Right renal cortex interstitium (tissue), 3 donors: ENCODE measurements at regions not wholly inside any gene's neighbourhood (a gene's known extent, or its start where the extent isn't known, plus 50 kb on each side); places are given as distances from the start of the nearest gene placed in this dataset.
"Not testable (repeated sequence)": the region's sequence is repeated elsewhere in the genome, so short reads cannot be mapped to it uniquely, and the experiment has no call there.

Source experiments
- DNase-seq, 3 donors: peaks; one replicate each; pipeline ENCODE4 v3.0.0-alpha.2; 2013; ENCODE audit warnings: low read depth in 3 of 3, low spot score in 2 of 3

DNA sequence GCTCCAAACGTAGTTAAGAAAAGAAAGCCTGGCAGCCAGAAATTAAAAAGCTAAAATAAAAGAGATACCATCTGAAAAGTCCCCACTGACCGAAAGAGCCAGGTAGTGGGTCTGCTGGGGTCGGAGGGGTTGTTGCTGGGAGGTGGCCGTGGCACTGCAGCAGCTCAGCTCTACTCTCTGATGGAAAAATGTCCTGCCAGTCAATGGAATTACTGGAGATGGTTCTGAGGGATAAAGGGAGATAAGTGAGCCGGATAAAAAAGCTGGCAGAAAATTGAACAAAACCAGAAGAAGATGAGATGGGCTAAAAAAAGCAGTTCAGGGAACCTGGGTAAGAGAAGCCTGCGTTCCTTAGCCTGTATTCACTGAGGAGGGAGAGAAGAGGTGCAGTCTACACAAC, 202.8 kb downstream of the SREK1 start:
- no peak for DNase-seq

DNA sequence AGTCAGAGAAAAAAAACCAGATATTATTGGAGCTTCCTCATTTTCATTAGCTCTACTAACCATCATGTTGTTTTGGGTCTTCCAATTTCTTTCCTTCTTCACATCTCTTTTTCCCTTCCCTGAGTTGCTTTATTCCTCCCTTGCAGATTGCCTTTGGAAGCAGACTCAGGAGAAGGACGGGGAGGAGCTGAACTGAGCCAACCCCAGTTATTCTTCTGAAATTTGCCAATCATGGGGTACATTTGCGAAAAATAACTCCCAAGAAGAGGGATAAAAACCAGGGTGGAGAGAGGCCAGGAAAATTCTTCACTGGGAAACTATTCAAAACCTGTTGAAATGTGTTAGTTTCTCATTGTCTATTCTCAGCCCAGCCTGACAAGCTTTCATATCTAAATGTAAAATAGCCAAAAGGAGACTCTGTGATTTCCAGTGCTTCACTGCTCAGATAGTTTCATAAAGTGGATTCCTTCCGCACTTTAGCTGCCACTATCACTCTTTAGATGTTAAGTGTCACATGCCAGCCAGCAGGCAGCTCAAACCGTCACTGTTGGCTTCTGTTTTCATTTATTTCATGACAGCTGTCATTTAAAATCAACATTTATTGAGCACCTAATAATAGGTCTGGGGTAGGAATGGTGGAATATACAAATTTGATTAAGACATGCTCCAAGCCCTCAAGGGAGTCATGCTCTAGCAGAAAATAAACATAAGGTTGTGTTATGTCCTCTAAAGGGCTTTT, 204.5 kb downstream of the SREK1 start:
- DNase-seq: no peak

- no peak for DNase-seq
Measured at GRCh38 chr5:66351813-66352212, 207.7 kb downstream of the SREK1 start.

DNA sequence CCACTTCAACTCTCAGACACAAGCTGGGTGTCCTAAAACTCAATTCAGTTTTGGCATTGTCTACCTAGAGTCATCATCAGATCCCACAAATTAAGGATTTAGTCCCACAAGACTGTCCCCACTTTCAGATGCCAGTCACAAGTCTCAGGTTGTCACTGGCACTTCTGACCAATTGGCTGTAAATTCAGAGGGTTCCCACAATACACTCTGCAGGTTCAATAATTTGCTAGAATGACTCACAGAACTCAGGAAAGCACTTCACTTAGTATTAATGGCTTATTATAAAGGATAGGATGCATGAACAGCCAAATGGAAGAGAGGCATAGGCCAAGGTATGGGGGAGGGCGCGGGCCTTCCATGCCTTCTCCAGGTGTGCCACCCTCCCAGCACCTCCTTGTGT, 209.1 kb downstream of the SREK1 start:
- no peak for DNase-seq

GRCh38 chr5:66354422-66354821, 210.3 kb downstream of the SREK1 start:
- no peak for DNase-seq

DNA sequence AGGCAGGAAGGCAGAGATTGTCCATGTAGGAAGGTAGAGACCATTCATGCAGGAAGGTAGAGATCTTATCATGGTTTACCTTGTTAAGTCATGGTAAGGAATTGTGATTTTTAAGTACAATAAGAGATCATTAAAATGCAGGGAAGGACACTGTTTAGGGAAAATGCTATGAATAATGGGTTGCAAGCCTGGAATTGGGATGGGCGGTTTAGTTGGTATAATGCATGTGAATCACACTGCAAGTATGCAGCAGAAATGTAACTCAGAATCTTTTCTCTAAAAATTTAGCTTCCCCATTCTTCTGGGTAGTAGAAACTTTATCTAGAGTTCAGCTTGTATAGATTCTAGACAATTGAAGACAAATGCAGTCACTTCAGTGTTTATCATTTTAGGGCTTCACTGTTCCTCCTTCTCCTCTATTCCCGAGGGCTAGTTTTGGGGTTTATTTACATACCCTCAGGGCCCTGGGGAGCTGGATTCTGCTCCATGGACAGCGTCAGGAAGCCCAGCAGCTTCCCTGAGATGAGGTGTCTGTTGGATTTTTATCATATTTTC, 212.0 kb downstream of the SREK1 start:
- DNase-seq: no peak

- no peak for DNase-seq
Measured at GRCh38 chr5:66358741-66359140, 214.6 kb downstream of the SREK1 start.

DNA sequence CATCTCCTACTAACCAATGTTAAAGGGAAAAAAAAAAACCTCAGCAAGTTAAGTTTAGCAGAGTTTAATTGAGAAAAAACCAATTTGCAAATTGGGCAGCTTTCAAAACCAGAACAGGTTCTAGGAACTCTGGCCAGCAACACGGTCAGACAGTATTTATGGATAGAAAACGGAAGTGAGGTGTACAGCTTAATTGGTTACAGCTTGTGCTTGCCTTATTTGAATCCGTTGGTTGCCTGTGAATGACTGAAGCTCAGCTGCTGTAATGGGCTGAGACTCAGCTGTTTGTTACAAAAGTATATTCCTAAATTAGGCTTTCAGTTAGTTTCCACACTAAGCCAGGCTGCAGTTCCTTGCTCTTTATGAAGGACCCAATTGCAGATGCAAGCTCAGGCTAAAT, 217.0 kb downstream of the SREK1 start:
- DNase-seq: no peak

- no peak for DNase-seq
Measured at GRCh38 chr5:66362046-66362445, 217.9 kb downstream of the SREK1 start.

DNA sequence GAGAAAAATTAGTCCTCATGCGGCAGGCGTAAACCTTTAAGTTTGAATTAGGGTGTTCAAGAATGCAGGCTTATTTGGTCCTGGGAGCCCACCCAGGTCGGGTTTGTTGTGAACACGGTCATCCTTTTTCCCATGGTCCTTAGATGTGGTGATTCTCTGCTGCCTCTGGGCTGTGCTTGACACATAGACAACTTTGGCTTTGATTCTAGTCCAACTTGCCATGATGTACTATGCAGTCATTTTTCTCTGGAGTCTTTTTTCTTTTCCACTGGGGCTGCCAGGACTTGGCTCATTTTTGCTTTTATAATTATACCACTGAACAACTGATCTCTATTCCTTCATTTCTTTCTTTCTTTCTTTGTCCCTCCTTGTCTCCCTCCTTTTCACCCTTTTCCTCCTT, 218.6 kb downstream of the SREK1 start:
- DNase-seq: no peak

DNA sequence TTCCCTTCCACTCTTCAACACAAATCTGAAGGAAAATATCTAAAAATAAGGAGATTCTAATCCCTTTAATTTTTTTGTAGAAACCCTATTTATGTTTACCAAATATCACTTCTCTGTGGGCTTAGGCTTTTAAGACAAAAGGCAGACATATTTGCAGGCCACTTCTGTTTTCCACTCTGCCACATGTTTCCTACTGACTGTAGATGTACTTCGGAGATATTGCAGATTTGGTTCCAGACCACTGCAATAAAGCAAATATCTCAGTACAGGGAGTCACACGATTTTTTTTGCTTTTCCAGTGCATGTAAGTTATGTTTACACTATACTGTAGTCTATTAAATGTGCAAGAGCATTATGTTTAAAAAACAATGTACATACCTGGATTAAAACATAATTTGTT, 219.0 kb downstream of the SREK1 start:
- no peak for DNase-seq

GRCh38 chr5:66364186-66364585, 220.1 kb downstream of the SREK1 start:
- no peak for DNase-seq

- DNase-seq: no peak
Measured at GRCh38 chr5:66365981-66366380, 221.9 kb downstream of the SREK1 start.

GRCh38 chr5:66367814-66368541, 223.9 kb downstream of the SREK1 start:
- DNase-seq: no peak

- no peak for DNase-seq
Measured at GRCh38 chr5:66368811-66369210, 224.7 kb downstream of the SREK1 start.

DNA sequence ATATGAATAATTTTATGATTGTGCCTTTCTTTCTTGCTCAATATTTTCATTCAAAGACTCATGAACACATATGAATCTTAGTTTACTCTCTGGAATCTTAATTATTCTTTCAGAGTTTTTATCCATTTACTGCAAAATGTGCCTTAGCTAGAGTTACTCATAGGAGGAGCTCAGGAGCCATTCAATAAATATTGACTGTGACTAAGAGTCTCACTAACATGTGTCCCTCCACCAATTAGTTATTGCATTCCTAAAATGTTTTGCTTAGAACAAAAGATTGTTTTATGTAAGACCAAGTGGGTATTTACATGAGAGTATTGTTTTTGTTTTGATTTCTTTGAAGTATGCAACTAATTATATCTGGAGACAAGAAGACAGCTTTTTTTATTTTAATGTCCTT, 218.4 kb upstream of the MAST4 start:
- no peak for DNase-seq

DNA sequence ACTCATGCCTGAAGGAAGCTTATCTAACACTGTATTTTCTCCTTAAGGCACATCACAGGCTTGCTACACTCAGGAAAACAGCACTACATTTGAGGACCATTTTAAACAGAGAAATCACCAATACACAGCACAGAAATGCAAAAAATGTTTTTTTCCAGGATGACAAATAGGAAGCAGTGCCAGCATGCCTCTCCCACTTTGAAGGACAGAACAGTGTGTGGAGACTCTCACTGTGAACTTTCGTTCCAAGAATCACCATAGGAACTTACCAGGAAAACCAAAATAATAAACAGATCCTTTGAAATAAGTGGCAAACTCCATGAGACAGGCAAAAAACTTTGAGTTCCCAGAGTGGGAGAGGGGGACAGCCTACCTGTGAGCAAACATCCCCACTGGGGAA, 217.8 kb upstream of the MAST4 start:
- DNase-seq: no peak

DNA sequence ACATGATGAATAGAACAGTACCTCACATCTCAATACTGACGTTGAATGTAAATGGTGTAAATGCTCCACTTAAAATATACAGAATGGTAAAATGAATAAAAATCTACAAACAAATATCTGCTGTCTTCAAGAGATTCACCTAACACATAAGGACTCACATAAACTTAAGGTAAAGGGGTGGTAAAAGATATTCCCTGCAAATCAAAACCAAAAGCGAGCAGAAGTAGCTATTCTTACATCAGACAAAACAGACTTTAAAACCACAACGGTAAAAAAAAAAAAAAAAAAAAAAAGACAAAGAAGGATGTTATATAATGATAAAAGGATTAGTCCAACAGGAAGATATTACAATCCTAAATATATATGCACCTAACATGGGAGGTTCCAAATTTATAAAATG, 214.0 kb upstream of the MAST4 start:
- no peak for DNase-seq

DNA sequence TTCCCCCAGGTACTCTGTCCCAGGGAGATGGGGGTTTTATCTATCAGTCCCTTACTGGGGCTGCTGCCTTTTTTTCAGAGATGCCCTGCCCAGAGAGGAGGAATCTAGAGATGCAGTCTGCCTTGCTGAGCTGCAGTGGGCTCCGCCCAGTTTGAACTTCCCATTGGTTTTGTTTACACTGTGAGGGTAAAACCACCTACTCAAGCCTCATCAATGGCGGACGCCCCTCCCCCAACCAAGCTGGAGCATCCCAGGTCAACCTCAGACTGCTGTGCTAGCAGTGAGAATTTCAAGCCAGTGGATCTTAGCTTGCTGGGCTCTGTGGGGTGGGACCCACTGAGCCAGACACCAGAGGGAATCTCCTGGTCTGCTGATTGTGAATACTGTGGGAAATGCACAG, 191.0 kb upstream of the MAST4 start:
- DNase-seq: not testable (repeated sequence)

GRCh38 chr5:66406761-66407336, 189.3 kb upstream of the MAST4 start:
- peak in 2 of 3 donors; percentile 10 to 24 for DNase-seq

GRCh38 chr5:66407765-66408164, 188.4 kb upstream of the MAST4 start:
- no peak for DNase-seq

DNA sequence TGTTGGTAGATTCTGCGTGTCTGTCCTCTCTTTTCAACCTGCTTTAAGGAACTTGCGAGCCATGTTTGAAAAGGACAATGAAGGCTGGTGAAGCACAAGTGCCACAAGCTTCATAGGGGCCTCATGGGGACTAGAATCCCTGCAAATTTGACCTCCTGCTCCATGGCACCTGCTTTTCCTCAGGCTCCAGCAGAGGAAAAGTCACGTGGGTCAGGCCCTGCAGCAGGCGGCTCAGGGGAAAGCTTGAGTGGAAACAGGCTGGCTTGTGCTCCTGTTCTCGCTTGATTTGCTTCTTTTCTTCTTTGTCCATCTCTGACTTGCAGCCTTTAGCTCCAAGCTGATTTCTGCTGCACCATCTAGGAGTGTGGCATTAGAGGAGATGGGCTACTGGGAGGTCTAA, 187.6 kb upstream of the MAST4 start:
- DNase-seq: no peak
